H1 (cell line): ENCODE measurements at regions not wholly inside any gene's neighbourhood (a gene's known extent, or its start where the extent isn't known, plus 50 kb on each side); places are given as distances from the start of the nearest gene placed in this dataset.

ENCODE experiments used
- CTCF ChIA-PET: fragments of 300-600 bp; sonication (Branson Sonifier 250); formaldehyde crosslinking; loops from one replicate; lab custom pipeline; 2021; ENCODE audit not compliant: partially characterized antibody; lab: Charles Lee
- POLR2A ChIA-PET: fragments of 300-600 bp; sonication (Branson Sonifier 250); formaldehyde crosslinking; loops from one replicate; lab custom pipeline; 2021; ENCODE audit warnings: inconsistent platforms; ENCODE audit not compliant: partially characterized antibody; lab: Charles Lee
- DNase-seq, 2 experiments: peaks; one replicate each; pipeline versions ENCODE4 v3.0.0 to v3.0.0-alpha.2; 2010 to 2022; ENCODE audit warnings: low spot score in 2 of 2, low read depth in 1 of 2, mixed read lengths in 1 of 2
- FAIRE-seq: peaks from 2 replicates; lab custom pipeline; 2011; peaks lifted over from hg19 to GRCh38; lab: Jason Lieb, UNC
- H2AFZ ChIP-seq: 2 replicates; pipeline ENCODE4 v1.8.1; 2012; ENCODE audit warnings: low read length, inconsistent platforms
- H2AK5ac ChIP-seq: 2 replicates; pipeline ENCODE4 v1.6.1; 2013; ENCODE audit warnings: low read depth, low read length
- H2BK120ac ChIP-seq: replicated peaks from 2 replicates; pipeline ENCODE3; 2013; ENCODE audit warnings: low read depth, low read length, inconsistent platforms
- H2BK12ac ChIP-seq: 2 replicates; pipeline ENCODE4 v1.6.1; 2013; ENCODE audit warnings: low read depth, low read length
- H2BK15ac ChIP-seq: 2 replicates; pipeline ENCODE4 v1.6.1; 2013; ENCODE audit warnings: low read length
- H2BK20ac ChIP-seq: 2 replicates; pipeline ENCODE4 v1.6.1; 2013; ENCODE audit warnings: low read length
- H2BK5ac ChIP-seq: 2 replicates; pipeline ENCODE4 v1.6.1; 2013; ENCODE audit warnings: low read depth, low read length
- H3K14ac ChIP-seq: 2 replicates; pipeline ENCODE4 v1.6.1; 2013; ENCODE audit warnings: inconsistent platforms; ENCODE audit not compliant: insufficient read length
- H3K18ac ChIP-seq: 2 replicates; pipeline ENCODE4 v1.6.1; 2013; ENCODE audit warnings: low read length; ENCODE audit errors: extremely low read depth
- H3K23ac ChIP-seq: 2 replicates; pipeline ENCODE4 v1.6.1; 2013; ENCODE audit warnings: inconsistent platforms; ENCODE audit not compliant: insufficient read length
- H3K23me2 ChIP-seq: 2 replicates; pipeline ENCODE4 v1.6.1; 2013; ENCODE audit warnings: low read depth, low read length
- H3K27ac ChIP-seq: 2 replicates; pipeline ENCODE4 v1.6.1; 2011; ENCODE audit warnings: low read depth, low read length, inconsistent platforms
- H3K27me3 ChIP-seq, 4 experiments: replicated peaks in 1 of 4; 1 replicate in 1 of 4; 2 replicates in 3 of 4; pipeline versions ENCODE4 v1.6.1 to v1.8.1; 2011 to 2013; ENCODE audit warnings: low read length in 3 of 4, mild to moderate bottlenecking in 3 of 4, inconsistent platforms in 2 of 4, mixed read lengths in 2 of 4, moderate library complexity in 1 of 4; ENCODE audit not compliant: control insufficient read depth in 3 of 4, insufficient read depth in 3 of 4; ENCODE audit errors: extremely low read depth in 1 of 4
- H3K36me3 ChIP-seq, 4 experiments: 2 replicates each; pipeline versions ENCODE4 v1.6.1 to v1.8.1; 2011 to 2013; ENCODE audit warnings: mild to moderate bottlenecking in 4 of 4, low read length in 3 of 4, moderate library complexity in 2 of 4, control low read depth in 1 of 4, inconsistent platforms in 1 of 4; ENCODE audit not compliant: insufficient read depth in 4 of 4, control insufficient read depth in 2 of 4
- H3K4ac ChIP-seq: replicated peaks from 2 replicates; pipeline ENCODE3; 2013; ENCODE audit warnings: low read length, low read depth, mixed read lengths, inconsistent platforms; ENCODE audit not compliant: insufficient read length
- H3K4me1 ChIP-seq, 4 experiments: replicated peaks in 1 of 4; 1 replicate in 1 of 4; 2 replicates in 3 of 4; pipeline versions ENCODE4 v1.6.1 to v1.8.1; 2011 to 2013; ENCODE audit warnings: low read length in 3 of 4, inconsistent platforms in 2 of 4, mixed read lengths in 1 of 4; ENCODE audit not compliant: insufficient read depth in 4 of 4, control insufficient read depth in 3 of 4
- H3K4me2 ChIP-seq, 2 experiments: 2 replicates each; pipeline versions ENCODE4 v1.6.1 to v1.8.1; 2011 to 2013; ENCODE audit warnings: low read depth in 2 of 2, low read length in 2 of 2, control low read depth in 1 of 2, inconsistent platforms in 1 of 2, mild to moderate bottlenecking in 1 of 2; ENCODE audit not compliant: insufficient read depth in 1 of 2
- H3K4me3 ChIP-seq, 4 experiments: fragments of 200-600, 300-600 bp in 1 of 4; sonication (generic), shearing (Covaris generic), sonication (Bioruptor Twin) in 1 of 4; 2 replicates each; pipeline versions ENCODE4 v1.5.1 to v1.8.1; 2011 to 2016; ENCODE audit warnings: low read length in 4 of 4, low read depth in 3 of 4, control low read depth in 2 of 4, inconsistent platforms in 2 of 4, mild to moderate bottlenecking in 2 of 4, mixed read lengths in 1 of 4, moderate library complexity in 1 of 4; ENCODE audit not compliant: insufficient read depth in 2 of 4; ENCODE audit errors: extremely low read depth in 1 of 4
- H3K56ac ChIP-seq: replicated peaks from 2 replicates; pipeline ENCODE3; 2013; ENCODE audit warnings: low read depth, mild to moderate bottlenecking, mixed read lengths, low read length, inconsistent platforms; ENCODE audit not compliant: insufficient read length
- H3K79me1 ChIP-seq: 2 replicates; pipeline ENCODE4 v1.6.1; 2013; ENCODE audit warnings: low read depth, low read length, control low read depth
- H3K79me2 ChIP-seq, 2 experiments: 2 replicates each; pipeline versions ENCODE4 v1.6.1 to v1.8.1; 2012 to 2013; ENCODE audit warnings: low read length in 2 of 2, mild to moderate bottlenecking in 2 of 2, inconsistent platforms in 1 of 2; ENCODE audit not compliant: insufficient read depth in 2 of 2, control insufficient read depth in 1 of 2
- H3K9ac ChIP-seq, 4 experiments: replicated peaks in 1 of 4; 1 replicate in 1 of 4; 2 replicates in 3 of 4; pipeline versions ENCODE4 v1.6.1 to v1.8.1; 2011 to 2013; ENCODE audit warnings: low read depth in 3 of 4, low read length in 3 of 4, control low read depth in 2 of 4, mild to moderate bottlenecking in 2 of 4, moderate library complexity in 2 of 4, inconsistent platforms in 1 of 4; ENCODE audit errors: extremely low read depth in 1 of 4
- H3K9me3 ChIP-seq, 2 experiments: 2 replicates each; pipeline versions ENCODE4 v1.6.1 to v1.8.1; 2012 to 2013; ENCODE audit warnings: mild to moderate bottlenecking in 2 of 2, moderate library complexity in 2 of 2, control low read depth in 1 of 2, inconsistent platforms in 1 of 2, low read depth in 1 of 2, low read length in 1 of 2, mixed read lengths in 1 of 2; ENCODE audit not compliant: insufficient read depth in 2 of 2
- H4K20me1 ChIP-seq, 2 experiments: replicated peaks in 1 of 2; 2 replicates each; pipeline versions ENCODE3 to v1.8.1; 2011 to 2013; ENCODE audit warnings: inconsistent platforms in 2 of 2, low read length in 2 of 2, mild to moderate bottlenecking in 1 of 2; ENCODE audit not compliant: insufficient read depth in 2 of 2, control insufficient read depth in 1 of 2
- H4K5ac ChIP-seq: 2 replicates; pipeline ENCODE4 v1.6.1; 2013; ENCODE audit warnings: low read length, low read depth, mixed read lengths, inconsistent platforms; ENCODE audit not compliant: insufficient read length
- H4K8ac ChIP-seq: 2 replicates; pipeline ENCODE4 v1.8.0; 2013; ENCODE audit warnings: mild to moderate bottlenecking, moderate library complexity, low read length, inconsistent platforms; ENCODE audit not compliant: insufficient read depth; ENCODE audit errors: extremely low read depth
- H4K91ac ChIP-seq: replicated peaks from 2 replicates; pipeline ENCODE3; 2013; ENCODE audit warnings: low read length, mixed read lengths, inconsistent platforms; ENCODE audit not compliant: insufficient read length
- BACH1 ChIP-seq: IDR thresholded peaks from 2 replicates; pipeline ENCODE4 v1.6.1; 2012; ENCODE audit warnings: low read length, improper control_type of control experiment
- KDM4A ChIP-seq: IDR thresholded peaks from one replicate; pipeline ENCODE4 v1.7.1; 2012; ENCODE audit warnings: low read depth, mild to moderate bottlenecking, moderate library complexity, low read length, inconsistent platforms; ENCODE audit not compliant: severe bottlenecking
- MAFK ChIP-seq: IDR thresholded peaks from 2 replicates; pipeline ENCODE4 v1.6.1; 2012; ENCODE audit warnings: low read depth, mild to moderate bottlenecking, improper control_type of control experiment, low read length
- NANOG ChIP-seq: IDR thresholded peaks from 2 replicates; pipeline ENCODE4 v1.6.1; 2011; ENCODE audit warnings: low read length, low read depth, mild to moderate bottlenecking, inconsistent platforms; ENCODE audit not compliant: insufficient read depth, poor library complexity, severe bottlenecking
- RBBP5 ChIP-seq: IDR thresholded peaks from 2 replicates; pipeline ENCODE4 v1.7.1; 2012; ENCODE audit warnings: low read depth, mild to moderate bottlenecking, inconsistent platforms, low read length, moderate library complexity, borderline replicate concordance
- RXRA ChIP-seq: IDR thresholded peaks from 2 replicates; pipeline ENCODE4 v1.6.1; 2011; ENCODE audit warnings: low read depth, mild to moderate bottlenecking, low read length, moderate library complexity; ENCODE audit not compliant: insufficient read depth
- WGBS, 2 experiments: shearing (Covaris generic) in 1 of 2; methylation state at CpG; one replicate each; pipeline versions ENCODE4 v1.1.6 to v1.1.7; 2013 to 2015; ENCODE audit warnings: low lambda C conversion rate in 2 of 2, mixed read lengths in 2 of 2, inconsistent platforms in 1 of 2, low coverage in 1 of 2, missing lambda C conversion rate in 1 of 2; ENCODE audit not compliant: insufficient replicate concordance in 2 of 2, insufficient coverage in 1 of 2, insufficient read length in 1 of 2; ENCODE audit errors: extremely low coverage in 1 of 2, missing lambda C conversion rate in 1 of 2; 5-methylcytosine and 5-hydroxymethylcytosine counted together
- TF ChIP-seq, protein P1 (sequence below): IDR thresholded peaks from 2 replicates; pipeline ENCODE4 v1.6.1; 2012; ENCODE audit warnings: low read length, inconsistent platforms

DNA sequence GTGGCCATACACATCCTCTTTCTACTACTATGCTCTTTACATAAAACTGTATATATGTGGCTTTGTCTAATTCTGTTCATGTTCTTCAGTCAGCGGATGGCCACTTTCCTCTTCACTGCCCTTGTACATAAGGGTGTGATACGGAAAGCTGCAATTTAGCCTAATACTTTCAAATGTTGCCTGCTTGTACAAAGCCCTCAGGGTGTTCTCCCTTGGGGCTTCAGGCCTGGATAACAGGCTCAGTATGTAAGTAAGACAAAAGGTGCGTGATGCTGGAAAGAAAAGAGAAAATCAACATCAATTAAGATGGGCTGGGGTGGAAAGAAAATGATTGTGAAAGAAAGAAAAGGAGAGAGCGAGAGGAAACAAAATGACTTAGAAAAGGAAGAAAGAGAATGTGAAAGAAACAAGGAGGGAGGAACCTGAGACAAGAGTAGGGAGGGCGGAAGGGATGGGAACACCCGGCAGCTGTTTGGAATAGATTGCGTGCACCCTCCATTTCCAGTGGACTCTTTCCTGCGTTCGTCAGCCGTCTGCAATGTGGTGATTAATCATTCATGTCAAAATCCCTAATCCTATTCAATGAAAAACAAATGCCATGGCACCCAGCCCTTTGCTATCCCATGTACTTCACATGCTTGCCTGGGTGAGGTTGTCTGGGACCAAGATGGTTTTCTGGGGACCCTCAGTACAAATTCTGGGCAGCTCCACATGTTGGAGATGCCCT lies 553.6 kb downstream of the NUF2 start:
- Histone ChIP-seq H2AFZ (peak overlapping the region; percentile 17; the same call in 1 of the 2 replicates), H3K14ac (no peak overlapping the region), H2BK12ac (no peak overlapping the region), H3K18ac (no peak overlapping the region), H3K4me3 (no peak overlapping the region), H3K4ac (no peak overlapping the region), H3K79me2 (no peaks in the 10 kb centered on the region), H4K8ac (no peak overlapping the region), H2BK120ac (no peak overlapping the region), H3K9ac (no peak overlapping the region), H4K20me1 (no peaks in the 10 kb centered on the region), H2BK5ac (no peak overlapping the region), H3K4me2 (0 out of 4 replicates have a peak overlapping the region, but pooled peaks of 1 of the 2 experiments have one; percentile 15), H2AK5ac (no peak overlapping the region), H3K56ac (no peak overlapping the region), H2BK20ac (no peak overlapping the region), H3K9me3 (no peaks in the 10 kb centered on the region), H2BK15ac (no peak overlapping the region), H3K23me2 (no peaks in the 10 kb centered on the region), H4K91ac (no peak overlapping the region), H3K36me3 (no peaks in the 10 kb centered on the region), H4K5ac (no peak overlapping the region), H3K27ac (no peak overlapping the region), H3K23ac (no peak overlapping the region), H3K4me1 (peaks cover 0 to 7% (median 3%) of the 10 kb centered on the region in 4 experiments; a peak in 2 of 7 replicates), H3K79me1 (no peaks in the 10 kb centered on the region), H3K27me3 (peaks cover 0 to 1% (median 0%) of the 10 kb centered on the region in 4 experiments; a peak in 1 of 7 replicates)
- TF ChIP-seq, protein P1, sequence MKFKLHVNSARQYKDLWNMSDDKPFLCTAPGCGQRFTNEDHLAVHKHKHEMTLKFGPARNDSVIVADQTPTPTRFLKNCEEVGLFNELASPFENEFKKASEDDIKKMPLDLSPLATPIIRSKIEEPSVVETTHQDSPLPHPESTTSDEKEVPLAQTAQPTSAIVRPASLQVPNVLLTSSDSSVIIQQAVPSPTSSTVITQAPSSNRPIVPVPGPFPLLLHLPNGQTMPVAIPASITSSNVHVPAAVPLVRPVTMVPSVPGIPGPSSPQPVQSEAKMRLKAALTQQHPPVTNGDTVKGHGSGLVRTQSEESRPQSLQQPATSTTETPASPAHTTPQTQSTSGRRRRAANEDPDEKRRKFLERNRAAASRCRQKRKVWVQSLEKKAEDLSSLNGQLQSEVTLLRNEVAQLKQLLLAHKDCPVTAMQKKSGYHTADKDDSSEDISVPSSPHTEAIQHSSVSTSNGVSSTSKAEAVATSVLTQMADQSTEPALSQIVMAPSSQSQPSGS, result no peak
- TF ChIP-seq RXRA (no peak), RBBP5 (no peak), BACH1 (no peak), KDM4A (no peak), NANOG (no peak), MAFK (no peak)
- 88 to 100% methylated on average over 1 to 10 of the region's 10 CpGs for WGBS, 2 experiments
- FAIRE-seq (no peak), DNase-seq (no peak)
- ChIA-PET POLR2A (no interaction called here), CTCF (interaction anchor here (1.0 to 3.8 kb wide), 10 partner anchors 12 to 362 kb away, joined by 3 to 53 read pairs (median 4); no protein-coding TSS in a partner anchor)
